ENCODE measurements at regions not wholly inside any gene's neighbourhood (a gene's known extent, or its start where the extent isn't known, plus 50 kb on each side); places are given as distances from the start of the nearest gene placed in this dataset.

DNA sequence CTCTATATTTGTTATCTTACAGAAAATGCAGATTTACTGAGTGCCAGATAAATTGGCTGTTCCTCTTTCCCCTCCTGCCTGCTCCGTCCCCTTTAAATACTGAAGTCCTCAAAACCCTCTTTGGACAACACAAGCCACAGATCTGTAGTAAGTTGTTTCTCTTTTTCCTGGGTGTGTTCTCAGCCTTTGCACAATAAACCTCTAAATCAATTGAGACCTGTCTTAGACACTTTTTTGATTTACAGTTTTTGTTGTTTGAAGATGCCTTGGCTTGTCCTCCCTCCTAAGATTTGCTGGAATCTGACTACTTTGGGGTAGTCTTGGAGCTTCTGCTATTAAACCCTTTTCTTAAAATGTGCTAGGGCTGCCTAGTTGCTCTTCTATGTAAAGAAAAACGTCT, 60.9 kb upstream of the EIF2S2 start:
- H3K27me3 ChIP-seq, result no peaks in the 10 kb centered on the region
- no peaks in the 10 kb centered on the region for H3K9me3 ChIP-seq
- 57% methylated on average over 2 of the region's 2 CpGs for WGBS (ENCODE audit: insufficient coverage, low coverage, low lambda C conversion rate, missing lambda C conversion rate)

DNA sequence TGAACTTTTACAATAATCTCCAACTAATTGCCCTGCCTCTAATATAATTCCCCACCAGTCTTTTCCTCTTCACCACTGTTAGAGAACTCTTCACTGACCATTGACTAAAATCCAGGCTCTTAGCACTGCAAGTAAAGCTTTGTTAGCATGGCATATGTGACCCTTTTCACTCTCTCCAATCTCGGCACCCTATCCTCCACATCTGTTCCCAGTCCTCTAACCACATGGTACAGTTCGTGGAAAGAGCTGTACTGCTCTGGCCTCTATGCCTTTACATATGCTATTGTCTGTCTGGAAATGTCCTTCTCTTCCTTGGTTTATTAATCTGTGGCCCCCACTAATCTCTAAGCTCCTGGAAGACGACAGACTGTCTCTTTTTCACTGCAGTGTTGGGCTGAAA, 63.0 kb upstream of the EIF2S2 start:
- ATAC-seq, result no peak
- WGBS (ENCODE audit: insufficient coverage, low coverage, low lambda C conversion rate, missing lambda C conversion rate), result 63% methylated on average over 3 of the region's 3 CpGs
- Histone ChIP-seq H3K4me3 (no peak overlapping the region), H3K4me1 (no peaks in the 10 kb centered on the region), H3K36me3 (no peaks in the 10 kb centered on the region), H3K9me3 (no peaks in the 10 kb centered on the region), H3K27me3 (no peaks in the 10 kb centered on the region), H3K27ac (no peak overlapping the region)
- DNase-seq, result no peak
- TF ChIP-seq, protein P1, sequence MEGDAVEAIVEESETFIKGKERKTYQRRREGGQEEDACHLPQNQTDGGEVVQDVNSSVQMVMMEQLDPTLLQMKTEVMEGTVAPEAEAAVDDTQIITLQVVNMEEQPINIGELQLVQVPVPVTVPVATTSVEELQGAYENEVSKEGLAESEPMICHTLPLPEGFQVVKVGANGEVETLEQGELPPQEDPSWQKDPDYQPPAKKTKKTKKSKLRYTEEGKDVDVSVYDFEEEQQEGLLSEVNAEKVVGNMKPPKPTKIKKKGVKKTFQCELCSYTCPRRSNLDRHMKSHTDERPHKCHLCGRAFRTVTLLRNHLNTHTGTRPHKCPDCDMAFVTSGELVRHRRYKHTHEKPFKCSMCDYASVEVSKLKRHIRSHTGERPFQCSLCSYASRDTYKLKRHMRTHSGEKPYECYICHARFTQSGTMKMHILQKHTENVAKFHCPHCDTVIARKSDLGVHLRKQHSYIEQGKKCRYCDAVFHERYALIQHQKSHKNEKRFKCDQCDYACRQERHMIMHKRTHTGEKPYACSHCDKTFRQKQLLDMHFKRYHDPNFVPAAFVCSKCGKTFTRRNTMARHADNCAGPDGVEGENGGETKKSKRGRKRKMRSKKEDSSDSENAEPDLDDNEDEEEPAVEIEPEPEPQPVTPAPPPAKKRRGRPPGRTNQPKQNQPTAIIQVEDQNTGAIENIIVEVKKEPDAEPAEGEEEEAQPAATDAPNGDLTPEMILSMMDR (IDR thresholded peaks at IDR 0.05), result no peak
- no peak for TF ChIP-seq POLR2A (IDR thresholded peaks at IDR 0.05)
- intact Hi-C loops (cut with DNase I), result no loop called here

More for the DNA sequence above, 60.9 kb upstream of the EIF2S2 start:
- H3K4me1 ChIP-seq, result no peaks in the 10 kb centered on the region
- intact Hi-C loops (cut with DNase I), result no loop called here
- H3K4me3 ChIP-seq, result no peak overlapping the region
- DNase-seq, result no peak
- ATAC-seq, result no peak
- H3K27ac ChIP-seq, result no peak overlapping the region
- no peaks in the 10 kb centered on the region for H3K36me3 ChIP-seq
- TF ChIP-seq POLR2A (IDR thresholded peaks at IDR 0.05), result no peak
- TF ChIP-seq, protein P1 (IDR thresholded peaks at IDR 0.05), result no peak

GRCh38 chr20:34175879-34176278, 63.8 kb upstream of the EIF2S2 start:
- Histone ChIP-seq H3K9me3 (no peaks in the 10 kb centered on the region), H3K27me3 (no peaks in the 10 kb centered on the region), H3K27ac (no peak overlapping the region), H3K36me3 (no peaks in the 10 kb centered on the region), H3K4me1 (no peaks in the 10 kb centered on the region), H3K4me3 (no peak overlapping the region)
- DNase-seq (no peak), ATAC-seq (peak in 1 of 4 donors; percentile 61)
- intact Hi-C loops (cut with DNase I), result no loop called here
- no peak for TF ChIP-seq POLR2A (IDR thresholded peaks at IDR 0.05)
- 71% methylated on average over 6 of the region's 6 CpGs for WGBS (ENCODE audit: insufficient coverage, low coverage, low lambda C conversion rate, missing lambda C conversion rate)

DNA sequence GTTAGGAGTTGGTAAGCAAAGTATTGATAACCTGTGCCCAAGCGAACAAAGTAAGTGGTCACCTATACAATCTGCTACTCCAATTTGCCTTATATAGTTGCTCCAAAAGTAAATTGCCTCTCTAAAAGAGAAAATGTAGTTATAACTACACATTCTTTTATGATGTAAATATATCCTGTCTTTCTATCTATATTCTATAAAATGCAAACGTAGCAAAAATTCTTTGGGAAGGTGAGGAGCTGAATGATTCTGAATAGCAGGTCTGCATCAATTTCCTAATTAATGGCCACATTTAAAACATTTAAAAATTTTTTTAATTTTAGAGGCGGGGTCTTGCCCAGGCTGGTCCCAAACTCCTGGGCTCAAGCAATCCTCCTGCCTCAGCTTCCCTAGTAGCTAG, 64.2 kb upstream of the ASIP start:
- intact Hi-C loops (cut with DNase I), result no loop called here
- WGBS (ENCODE audit: insufficient coverage, low coverage, low lambda C conversion rate, missing lambda C conversion rate), result 76% methylated on average over 3 of the region's 3 CpGs
- no peak overlapping the region for H3K4me3 ChIP-seq
- H3K27me3 ChIP-seq, result no peaks in the 10 kb centered on the region
- no peak overlapping the region for H3K27ac ChIP-seq
- no peaks in the 10 kb centered on the region for H3K9me3 ChIP-seq
- no peaks in the 10 kb centered on the region for H3K4me1 ChIP-seq
- no peaks in the 10 kb centered on the region for H3K36me3 ChIP-seq
- DNase-seq (no peak), ATAC-seq (no peak)
- TF ChIP-seq, protein P1 (IDR thresholded peaks at IDR 0.05), result no peak
- TF ChIP-seq POLR2A (IDR thresholded peaks at IDR 0.05), result no peak

DNA sequence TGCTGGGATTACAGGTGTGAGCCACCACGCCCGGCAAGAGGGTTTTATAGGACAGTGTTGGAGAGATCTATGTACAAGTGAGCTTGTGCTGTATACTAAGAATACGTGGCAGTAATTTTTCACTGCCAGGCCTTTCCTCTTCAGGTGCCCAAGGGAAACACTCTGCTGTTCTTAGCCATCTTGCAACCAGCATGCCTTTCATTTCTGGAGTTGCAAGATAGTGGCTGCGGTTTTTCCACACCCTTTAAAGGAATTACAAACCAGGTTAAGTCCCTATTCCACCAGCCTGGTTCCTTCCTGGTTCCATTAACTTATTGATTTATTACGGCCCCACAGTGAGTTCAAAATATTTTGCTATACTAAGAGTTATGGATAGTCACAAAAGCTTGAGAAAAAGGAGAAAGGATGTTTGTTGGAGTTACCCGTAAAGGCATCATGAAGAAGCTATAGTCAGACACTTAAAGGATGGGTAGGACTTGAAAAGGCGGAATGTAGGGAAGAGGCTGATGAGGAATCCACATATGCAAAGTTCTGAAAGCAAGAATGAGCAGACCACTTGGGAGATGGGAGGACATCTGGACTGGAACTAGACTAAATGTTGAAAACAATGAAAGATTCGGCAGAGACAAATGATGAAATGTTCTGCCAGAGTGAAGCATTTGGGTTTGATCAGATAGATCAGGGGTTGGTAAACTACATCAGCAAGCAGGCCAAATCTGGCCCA, 61.4 kb upstream of the ASIP start:
- Histone ChIP-seq H3K4me1 (no peaks in the 10 kb centered on the region), H3K36me3 (no peaks in the 10 kb centered on the region), H3K4me3 (no peak overlapping the region), H3K27ac (no peak overlapping the region), H3K9me3 (no peaks in the 10 kb centered on the region), H3K27me3 (no peaks in the 10 kb centered on the region)
- 81% methylated on average over 7 of the region's 8 CpGs for WGBS (ENCODE audit: insufficient coverage, low coverage, low lambda C conversion rate, missing lambda C conversion rate)
- no peak for DNase-seq
- no peak for TF ChIP-seq POLR2A (IDR thresholded peaks at IDR 0.05)
- TF ChIP-seq, protein P1 (IDR thresholded peaks at IDR 0.05), result no peak
- intact Hi-C loops (cut with DNase I), result no loop called here
- no peak for ATAC-seq

Measured in right lobe of liver (tissue), 6 donors.